PFSK-1 (cell line): ENCODE measurements at regions not wholly inside any gene's neighbourhood (a gene's known extent, or its start where the extent isn't known, plus 50 kb on each side); places are given as distances from the start of the nearest gene placed in this dataset.

ENCODE experiments used
- FOXP2 ChIP-seq: optimal IDR thresholded peaks from 2 replicates; pipeline ENCODE3; 2011; ENCODE audit warnings: borderline replicate concordance, control low read depth, inconsistent platforms; ENCODE audit not compliant: insufficient read depth; ENCODE audit errors: extremely low read length, extremely low read depth
- POLR2AphosphoS5 ChIP-seq: IDR thresholded peaks from 2 replicates; pipeline ENCODE4 v1.6.1; 2012; ENCODE audit warnings: low read depth, mild to moderate bottlenecking, control low read depth, low read length, moderate library complexity
- SIN3A ChIP-seq: IDR thresholded peaks from 2 replicates; pipeline ENCODE4 v1.6.1; 2012; ENCODE audit warnings: mild to moderate bottlenecking, low read length, moderate library complexity, borderline replicate concordance; ENCODE audit not compliant: insufficient read depth
- TAF1 ChIP-seq: IDR thresholded peaks from 2 replicates; pipeline ENCODE4 v1.6.1; 2012; ENCODE audit warnings: low read length, control low read depth, borderline replicate concordance; ENCODE audit not compliant: insufficient read depth
- TF ChIP-seq, protein P1 (sequence below), 2 experiments: IDR thresholded peaks; 2 replicates each; pipeline versions ENCODE4 v1.6.1 to v1.8.0; 2011 to 2012; ENCODE audit warnings: low read depth in 2 of 2, low read length in 2 of 2, control low read depth in 1 of 2, inconsistent platforms in 1 of 2, mild to moderate bottlenecking in 1 of 2, moderate library complexity in 1 of 2; ENCODE audit not compliant: insufficient read depth in 1 of 2

DNA sequence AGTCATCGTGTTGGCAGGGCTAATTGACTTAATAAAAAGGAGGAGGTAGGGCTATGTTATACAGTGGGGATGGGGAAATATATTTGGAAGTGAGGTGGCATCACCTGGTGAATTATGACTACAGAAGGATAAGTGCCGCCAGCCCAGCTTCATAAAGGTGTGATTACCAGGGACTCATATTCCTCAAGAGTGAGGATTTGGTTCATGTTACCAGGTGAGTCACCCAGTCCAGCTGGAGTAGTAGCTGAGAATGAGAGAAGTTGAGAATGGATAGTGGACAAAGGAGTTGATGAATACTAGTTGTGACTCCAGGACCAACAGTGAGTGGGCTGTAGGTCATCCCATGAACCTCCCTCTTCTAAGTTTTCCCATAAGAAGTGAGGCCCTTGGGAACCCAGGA lies 143.0 kb upstream of the GALNT15 start:
- TF ChIP-seq POLR2AphosphoS5: no peak
- no peak for TF ChIP-seq SIN3A
- no peak for TF ChIP-seq FOXP2
- TF ChIP-seq, protein P1, sequence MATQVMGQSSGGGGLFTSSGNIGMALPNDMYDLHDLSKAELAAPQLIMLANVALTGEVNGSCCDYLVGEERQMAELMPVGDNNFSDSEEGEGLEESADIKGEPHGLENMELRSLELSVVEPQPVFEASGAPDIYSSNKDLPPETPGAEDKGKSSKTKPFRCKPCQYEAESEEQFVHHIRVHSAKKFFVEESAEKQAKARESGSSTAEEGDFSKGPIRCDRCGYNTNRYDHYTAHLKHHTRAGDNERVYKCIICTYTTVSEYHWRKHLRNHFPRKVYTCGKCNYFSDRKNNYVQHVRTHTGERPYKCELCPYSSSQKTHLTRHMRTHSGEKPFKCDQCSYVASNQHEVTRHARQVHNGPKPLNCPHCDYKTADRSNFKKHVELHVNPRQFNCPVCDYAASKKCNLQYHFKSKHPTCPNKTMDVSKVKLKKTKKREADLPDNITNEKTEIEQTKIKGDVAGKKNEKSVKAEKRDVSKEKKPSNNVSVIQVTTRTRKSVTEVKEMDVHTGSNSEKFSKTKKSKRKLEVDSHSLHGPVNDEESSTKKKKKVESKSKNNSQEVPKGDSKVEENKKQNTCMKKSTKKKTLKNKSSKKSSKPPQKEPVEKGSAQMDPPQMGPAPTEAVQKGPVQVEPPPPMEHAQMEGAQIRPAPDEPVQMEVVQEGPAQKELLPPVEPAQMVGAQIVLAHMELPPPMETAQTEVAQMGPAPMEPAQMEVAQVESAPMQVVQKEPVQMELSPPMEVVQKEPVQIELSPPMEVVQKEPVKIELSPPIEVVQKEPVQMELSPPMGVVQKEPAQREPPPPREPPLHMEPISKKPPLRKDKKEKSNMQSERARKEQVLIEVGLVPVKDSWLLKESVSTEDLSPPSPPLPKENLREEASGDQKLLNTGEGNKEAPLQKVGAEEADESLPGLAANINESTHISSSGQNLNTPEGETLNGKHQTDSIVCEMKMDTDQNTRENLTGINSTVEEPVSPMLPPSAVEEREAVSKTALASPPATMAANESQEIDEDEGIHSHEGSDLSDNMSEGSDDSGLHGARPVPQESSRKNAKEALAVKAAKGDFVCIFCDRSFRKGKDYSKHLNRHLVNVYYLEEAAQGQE (IDR thresholded peaks at IDR 0.05; ENCODE audit: insufficient read depth in 1 of 2, low read depth in 2 of 2, low read length in 2 of 2): no peak
- TF ChIP-seq TAF1: no peak

DNA sequence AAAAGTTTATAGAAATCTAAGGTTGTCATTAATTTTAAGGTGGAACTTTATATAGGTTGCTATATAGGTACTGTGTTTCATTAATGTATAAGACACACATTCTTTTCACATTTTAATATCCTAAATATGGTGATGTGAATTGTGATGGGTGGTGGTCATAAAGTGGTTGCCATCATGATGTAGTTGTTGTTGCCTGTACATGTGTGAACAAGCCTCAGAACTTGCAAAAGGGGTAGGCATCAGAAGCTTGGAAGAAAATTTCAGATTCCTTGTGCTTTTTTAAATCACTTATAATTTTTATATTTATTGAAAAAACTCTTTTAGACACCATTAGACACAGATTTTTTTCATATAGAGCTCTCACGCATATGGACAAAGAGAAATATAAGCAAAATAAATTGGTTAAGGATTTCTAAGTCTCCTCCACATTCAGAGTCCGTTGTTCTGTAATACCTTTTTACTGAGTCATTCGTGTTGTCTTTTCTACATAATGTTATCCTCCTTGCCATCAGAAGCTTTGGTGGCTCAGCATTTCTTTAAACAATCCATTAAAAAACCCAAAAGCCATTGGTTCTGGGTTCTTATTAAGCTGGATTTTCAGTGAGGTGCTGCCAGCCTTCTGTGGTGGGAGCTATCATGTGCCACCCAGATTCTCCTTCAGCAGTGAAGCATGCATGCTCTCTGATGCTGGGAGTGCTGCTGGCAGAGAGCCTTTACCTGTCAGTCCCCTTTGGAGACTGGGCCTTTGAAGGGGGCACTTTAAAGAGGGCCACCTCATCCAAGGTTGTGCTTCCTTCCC lies 140.4 kb upstream of the GALNT15 start:
- TF ChIP-seq POLR2AphosphoS5: no peak
- TF ChIP-seq FOXP2: no peak
- no peak for TF ChIP-seq TAF1
- TF ChIP-seq, protein P1 (IDR thresholded peaks at IDR 0.05; ENCODE audit: insufficient read depth in 1 of 2, low read depth in 2 of 2, low read length in 2 of 2): no peak
- TF ChIP-seq SIN3A: no peak

- TF ChIP-seq FOXP2: no peak
- TF ChIP-seq, protein P1 (IDR thresholded peaks at IDR 0.05; ENCODE audit: insufficient read depth in 1 of 2, low read depth in 2 of 2, low read length in 2 of 2): no peak
- no peak for TF ChIP-seq TAF1
- TF ChIP-seq SIN3A: no peak
- no peak for TF ChIP-seq POLR2AphosphoS5
Observed at GRCh38 chr3:16040991-16041390, 133.5 kb upstream of the GALNT15 start.

DNA sequence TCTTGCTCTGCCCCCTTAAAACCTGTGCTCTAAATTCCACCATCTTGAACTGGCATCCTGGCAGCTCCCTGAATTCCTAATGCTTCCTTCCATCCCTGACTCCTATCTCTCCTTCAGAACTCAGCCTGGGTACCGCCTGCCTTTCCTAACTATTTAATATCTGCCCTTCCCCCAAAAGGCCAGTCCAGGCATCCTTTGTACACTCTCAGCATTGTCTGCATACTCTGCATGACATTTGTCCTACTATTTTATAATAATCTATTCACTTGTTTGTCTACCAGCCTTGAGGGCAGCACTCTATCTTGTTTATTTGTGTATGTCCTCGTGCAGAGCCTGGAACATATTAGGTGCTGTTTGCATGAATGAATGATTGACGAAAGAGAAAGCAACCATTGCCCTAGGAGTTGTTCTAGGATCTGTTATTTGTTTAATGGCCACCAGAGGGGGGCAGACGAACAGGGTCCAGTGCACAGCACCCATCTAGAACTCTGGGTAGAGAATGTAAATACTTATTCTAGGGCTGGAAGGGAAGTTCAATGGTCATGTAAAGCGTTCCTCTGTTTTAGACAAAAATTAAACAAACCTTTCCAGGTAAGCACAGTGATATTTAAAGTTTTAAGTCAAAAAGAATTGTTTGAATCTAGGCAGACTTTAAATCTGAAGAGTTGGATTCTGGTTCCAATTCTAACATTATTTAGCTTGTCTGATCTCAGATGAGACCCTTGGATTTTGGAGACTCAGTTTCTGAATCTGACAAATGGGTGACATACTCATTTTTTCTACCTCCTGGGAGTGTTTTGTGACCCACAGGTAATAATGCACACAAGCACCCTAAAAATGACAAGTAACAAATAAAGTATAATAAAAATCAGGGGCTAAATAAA lies 125.8 kb upstream of the GALNT15 start:
- no peak for TF ChIP-seq FOXP2
- TF ChIP-seq, protein P1 (IDR thresholded peaks at IDR 0.05; ENCODE audit: insufficient read depth in 1 of 2, low read depth in 2 of 2, low read length in 2 of 2): no peak
